PC-3 (cell line): ENCODE measurements at regions not wholly inside any gene's neighbourhood (a gene's known extent, or its start where the extent isn't known, plus 50 kb on each side); places are given as distances from the start of the nearest gene placed in this dataset.

Experiments
- ATAC-seq: fragments of 200-7000 bp; cut with Tn5 transposase; 2 replicates; pipeline ENCODE4 v1.9.1; 2020; ENCODE audit warnings: mild to moderate bottlenecking, moderate library complexity
- BruUV-seq: library from RNA; stranded (reverse); fragments of 400-500 nt; replicated peaks from 2 replicates; lab custom pipeline; 2021; lab: Mats Ljungman, UMichigan
- CTCF ChIA-PET: fragments of 300-600 bp; sonication (Branson Sonifier 250); formaldehyde crosslinking; loops from one replicate; lab custom pipeline; 2022; ENCODE audit warnings: antibody characterized with exemption; lab: Charles Lee
- POLR2A ChIA-PET: fragments of 300-600 bp; sonication (Branson Sonifier 250); formaldehyde crosslinking; loops from one replicate; lab custom pipeline; 2022; ENCODE audit warnings: antibody characterized with exemption; ENCODE audit not compliant: unreplicated experiment; lab: Charles Lee
- DNase-seq: peaks from one replicate; pipeline ENCODE4 v3.0.0-alpha.2; 2015
- H2AFZ ChIP-seq: fragments of 300-600 bp; sonication (generic); 2 replicates; pipeline ENCODE4 v1.6.0; 2016; ENCODE audit warnings: antibody characterized with exemption, low read length
- H3F3A ChIP-seq: fragments of 300-600 bp; sonication (generic); one replicate; pipeline ENCODE4 v1.6.0; 2017; ENCODE audit warnings: antibody characterized with exemption, low read length, control low read depth, mild to moderate bottlenecking; ENCODE audit not compliant: unreplicated experiment
- H3K27ac ChIP-seq: fragments of 300-600 bp; sonication (generic); 2 replicates; pipeline ENCODE4 v1.5.1; 2016; ENCODE audit warnings: mild to moderate bottlenecking, low read length
- H3K27me3 ChIP-seq: fragments of 300-600 bp; sonication (generic); 2 replicates; pipeline ENCODE4 v1.6.1; 2016; ENCODE audit warnings: low read length, mixed read lengths
- H3K36me3 ChIP-seq: fragments of 300-600 bp; sonication (generic); 2 replicates; pipeline ENCODE4 v1.6.1; 2016; ENCODE audit warnings: low read depth, mixed run types, low read length, mixed read lengths
- H3K4me1 ChIP-seq: fragments of 300-600 bp; sonication (generic); 2 replicates; pipeline ENCODE4 v1.5.1; 2016; ENCODE audit warnings: low read length; ENCODE audit not compliant: insufficient read depth
- H3K4me2 ChIP-seq: fragments of 300-600 bp; sonication (generic); 2 replicates; pipeline ENCODE4 v1.6.0; 2016; ENCODE audit warnings: low read length
- H3K4me3 ChIP-seq: fragments of 300-600 bp; sonication (generic); 2 replicates; pipeline ENCODE4 v1.5.1; 2016; ENCODE audit warnings: mild to moderate bottlenecking, low read length, mixed read lengths
- H3K79me2 ChIP-seq: fragments of 300-600 bp; sonication (generic); 2 replicates; pipeline ENCODE4 v1.6.1; 2017; ENCODE audit warnings: low read length, mixed read lengths
- H3K9ac ChIP-seq: fragments of 300-600 bp; sonication (generic); 2 replicates; pipeline ENCODE4 v1.6.0; 2016; ENCODE audit warnings: mild to moderate bottlenecking, low read length
- H3K9me2 ChIP-seq: fragments of 300-600 bp; sonication (generic); replicated peaks from 2 replicates; pipeline ENCODE4 v1.6.1; 2016; ENCODE audit warnings: mixed run types, low read length, mixed read lengths
- H3K9me3 ChIP-seq: fragments of 300-600 bp; sonication (generic); 2 replicates; pipeline ENCODE4 v1.6.1; 2016; ENCODE audit warnings: low read length, mixed read lengths
- H4K20me1 ChIP-seq: fragments of 300-600 bp; sonication (generic); 2 replicates; pipeline ENCODE4 v1.6.1; 2016; ENCODE audit warnings: low read length, mixed read lengths
- EZH2 ChIP-seq: fragments of 300-600 bp; sonication (generic); IDR thresholded peaks from one replicate; pipeline ENCODE4 v1.6.1; 2017; ENCODE audit warnings: antibody characterized with exemption, mild to moderate bottlenecking, low read length; ENCODE audit not compliant: unreplicated experiment
- EZH2phosphoT487 ChIP-seq: fragments of 300-600 bp; sonication (generic); IDR thresholded peaks from 2 replicates; pipeline ENCODE4 v1.6.1; 2018; ENCODE audit warnings: mild to moderate bottlenecking, antibody characterized with exemption, low read length, borderline replicate concordance
- intact Hi-C: fragments of 100-400 bp; cut with micrococcal nuclease; formaldehyde crosslinking; loops from 2 replicates; pipeline ENCODE4 v1.9.0; 2023
- TF ChIP-seq, protein P1 (sequence below): fragments of 300-600 bp; sonication (generic); conservative IDR thresholded peaks from 2 replicates; pipeline ENCODE4 v1.5.1; 2017; ENCODE audit warnings: antibody characterized with exemption, low read depth, mild to moderate bottlenecking, low read length

DNA sequence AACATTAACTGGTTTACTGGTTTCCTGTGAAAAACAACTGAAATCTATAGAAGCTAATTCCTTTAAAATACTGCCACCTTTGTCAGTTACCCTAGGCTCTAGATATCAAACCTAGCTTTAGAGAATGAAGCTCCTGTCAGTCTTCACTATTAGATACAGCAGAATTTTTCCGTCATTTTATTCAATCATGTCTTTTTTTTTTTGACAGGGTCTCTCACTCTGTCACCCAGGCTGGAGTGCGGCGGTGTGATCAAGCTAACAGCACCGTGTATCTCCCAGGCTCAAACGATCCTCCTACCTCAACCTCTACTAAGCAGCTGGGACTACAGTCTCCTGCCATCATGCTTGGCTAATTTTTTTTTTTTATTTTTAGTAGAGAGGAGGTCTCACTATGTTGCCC is 415.2 kb upstream of the LRRTM4 start:
- DNase-seq (no peak), ATAC-seq (no peak)
- Histone ChIP-seq H3K79me2 (no peaks in the 10 kb centered on the region), H3K4me2 (no peak overlapping the region), H3K27ac (no peak overlapping the region), H3K9me3 (0 out of 2 replicates have a peak, but pooled peaks cover 11% of the 10 kb centered on the region), H2AFZ (no peak overlapping the region), H3F3A (no peaks in the 10 kb centered on the region), H3K4me3 (no peak overlapping the region), H3K9me2 (no peaks in the 10 kb centered on the region), H3K9ac (no peak overlapping the region), H3K36me3 (no peaks in the 10 kb centered on the region), H4K20me1 (no peaks in the 10 kb centered on the region), H3K27me3 (no peaks in the 10 kb centered on the region), H3K4me1 (no peaks in the 10 kb centered on the region)
- intact Hi-C loops, result no loop called here
- CTCF ChIA-PET, result no interaction called here
- no TSS peak for BruUV-seq
- POLR2A ChIA-PET, result no interaction called here
- TF ChIP-seq, protein P1, sequence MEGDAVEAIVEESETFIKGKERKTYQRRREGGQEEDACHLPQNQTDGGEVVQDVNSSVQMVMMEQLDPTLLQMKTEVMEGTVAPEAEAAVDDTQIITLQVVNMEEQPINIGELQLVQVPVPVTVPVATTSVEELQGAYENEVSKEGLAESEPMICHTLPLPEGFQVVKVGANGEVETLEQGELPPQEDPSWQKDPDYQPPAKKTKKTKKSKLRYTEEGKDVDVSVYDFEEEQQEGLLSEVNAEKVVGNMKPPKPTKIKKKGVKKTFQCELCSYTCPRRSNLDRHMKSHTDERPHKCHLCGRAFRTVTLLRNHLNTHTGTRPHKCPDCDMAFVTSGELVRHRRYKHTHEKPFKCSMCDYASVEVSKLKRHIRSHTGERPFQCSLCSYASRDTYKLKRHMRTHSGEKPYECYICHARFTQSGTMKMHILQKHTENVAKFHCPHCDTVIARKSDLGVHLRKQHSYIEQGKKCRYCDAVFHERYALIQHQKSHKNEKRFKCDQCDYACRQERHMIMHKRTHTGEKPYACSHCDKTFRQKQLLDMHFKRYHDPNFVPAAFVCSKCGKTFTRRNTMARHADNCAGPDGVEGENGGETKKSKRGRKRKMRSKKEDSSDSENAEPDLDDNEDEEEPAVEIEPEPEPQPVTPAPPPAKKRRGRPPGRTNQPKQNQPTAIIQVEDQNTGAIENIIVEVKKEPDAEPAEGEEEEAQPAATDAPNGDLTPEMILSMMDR, result no peak
- TF ChIP-seq EZH2phosphoT487 (no peak), EZH2 (no peak)

DNA sequence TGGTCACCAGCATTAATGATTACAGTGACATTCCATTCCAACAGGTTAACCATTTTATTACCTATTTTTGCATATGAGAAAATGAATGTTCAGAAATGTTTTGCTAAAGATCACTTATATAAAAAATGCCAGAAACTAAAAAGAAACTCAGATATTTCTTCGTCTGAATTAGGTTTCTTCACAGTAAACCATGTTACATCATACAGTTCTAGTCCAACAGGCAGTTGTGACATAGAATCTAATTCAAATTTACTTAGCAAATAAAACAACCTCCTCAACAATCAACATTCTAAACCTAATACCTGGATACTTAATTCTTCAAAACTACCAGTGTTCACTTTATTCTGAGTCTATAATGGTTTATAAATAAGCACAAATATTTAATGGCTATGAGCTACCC is 416.3 kb upstream of the LRRTM4 start:
- Histone ChIP-seq H2AFZ (no peak overlapping the region), H3K9ac (no peak overlapping the region), H3K36me3 (no peaks in the 10 kb centered on the region), H3K4me3 (no peak overlapping the region), H4K20me1 (no peaks in the 10 kb centered on the region), H3K27ac (no peak overlapping the region), H3K79me2 (no peaks in the 10 kb centered on the region), H3K9me3 (0 out of 2 replicates have a peak, but pooled peaks cover 11% of the 10 kb centered on the region), H3K9me2 (no peaks in the 10 kb centered on the region), H3K4me2 (no peak overlapping the region), H3K27me3 (no peaks in the 10 kb centered on the region), H3K4me1 (no peaks in the 10 kb centered on the region), H3F3A (no peaks in the 10 kb centered on the region)
- intact Hi-C loops, result no loop called here
- no TSS peak for BruUV-seq
- ChIA-PET CTCF (no interaction called here), POLR2A (no interaction called here)
- TF ChIP-seq, protein P1, result no peak
- TF ChIP-seq EZH2phosphoT487, result no peak
- no peak for TF ChIP-seq EZH2
- ATAC-seq (no peak), DNase-seq (no peak)

DNA sequence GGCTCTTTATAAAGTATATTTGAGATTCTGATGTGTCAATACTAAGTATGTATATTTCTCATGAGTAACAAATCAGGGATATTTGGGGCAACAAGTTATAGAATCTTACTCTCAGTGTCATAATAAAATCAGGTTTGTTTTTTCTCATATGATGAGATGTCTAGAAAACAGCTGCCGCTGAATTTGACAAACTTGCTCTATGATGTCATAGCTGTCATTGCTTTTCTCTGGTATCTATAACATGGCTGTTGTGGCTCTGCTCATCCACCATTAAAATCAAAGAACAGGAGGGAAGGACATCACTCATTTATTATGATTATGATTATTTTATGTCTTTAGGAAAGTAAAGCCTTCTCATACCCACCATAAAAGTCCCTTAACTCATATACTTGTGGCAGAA is 417.2 kb upstream of the LRRTM4 start:
- ChIA-PET CTCF (no interaction called here), POLR2A (no interaction called here)
- no peak overlapping the region for H3K27ac ChIP-seq
- no peaks in the 10 kb centered on the region for H3F3A ChIP-seq
- no peaks in the 10 kb centered on the region for H3K27me3 ChIP-seq
- H3K4me1 ChIP-seq, result no peaks in the 10 kb centered on the region
- H4K20me1 ChIP-seq, result no peaks in the 10 kb centered on the region
- no peaks in the 10 kb centered on the region for H3K9me2 ChIP-seq
- H2AFZ ChIP-seq, result no peak overlapping the region
- H3K4me3 ChIP-seq, result no peak overlapping the region
- intact Hi-C loops, result no loop called here
- DNase-seq (no peak), ATAC-seq (no peak)
- 0 out of 2 replicates have a peak, but pooled peaks cover 11% of the 10 kb centered on the region for H3K9me3 ChIP-seq
- no TSS peak for BruUV-seq
- H3K36me3 ChIP-seq, result no peaks in the 10 kb centered on the region
- no peak overlapping the region for H3K4me2 ChIP-seq
- no peaks in the 10 kb centered on the region for H3K79me2 ChIP-seq
- no peak for TF ChIP-seq EZH2
- TF ChIP-seq EZH2phosphoT487, result no peak
- H3K9ac ChIP-seq, result no peak overlapping the region
